SU-DHL-6 (cell line): ENCODE measurements at regions not wholly inside any gene's neighbourhood (a gene's known extent, or its start where the extent isn't known, plus 50 kb on each side); places are given as distances from the start of the nearest gene placed in this dataset.

Experiments
- H2AFZ ChIP-seq: fragments of 200-600 bp; sonication (generic); 2 replicates; pipeline ENCODE4 v1.6.1; 2014; ENCODE audit warnings: low read depth, mild to moderate bottlenecking, moderate library complexity, mixed read lengths, antibody characterized with exemption, low read length; ENCODE audit not compliant: severe bottlenecking
- H3F3A ChIP-seq: fragments of 200-600 bp; shearing (Covaris generic); 2 replicates; pipeline ENCODE4 v1.6.0; 2016; ENCODE audit warnings: antibody characterized with exemption, mild to moderate bottlenecking; ENCODE audit not compliant: insufficient read depth
- H3K27ac ChIP-seq: fragments of 200-600 bp; sonication (generic); 2 replicates; pipeline ENCODE4 v1.5.1; 2016; ENCODE audit warnings: low read depth, mild to moderate bottlenecking, low read length, moderate library complexity, mixed read lengths
- H3K27me3 ChIP-seq: fragments of 200-600 bp; sonication (generic), shearing (Covaris generic); 2 replicates; pipeline ENCODE4 v1.6.0; 2014; ENCODE audit warnings: mild to moderate bottlenecking, low read length
- H3K36me3 ChIP-seq: fragments of 200-600 bp; sonication (generic); 2 replicates; pipeline ENCODE4 v1.6.1; 2014; ENCODE audit warnings: mild to moderate bottlenecking, low read length, mixed read lengths
- H3K4me2 ChIP-seq: fragments of 300-600, 200-600 bp; shearing (Covaris generic), sonication (generic); 2 replicates; pipeline ENCODE4 v1.6.0; 2014; ENCODE audit warnings: low read length, low read depth, mild to moderate bottlenecking; ENCODE audit not compliant: poor library complexity, severe bottlenecking
- H3K4me3 ChIP-seq: fragments of 200-600 bp; sonication (generic); 2 replicates; pipeline ENCODE4 v1.5.1; 2014; ENCODE audit warnings: antibody characterized with exemption, low read length, mild to moderate bottlenecking, mixed read lengths; ENCODE audit not compliant: insufficient read depth, poor library complexity, severe bottlenecking
- H3K79me2 ChIP-seq: fragments of 200-600 bp; sonication (generic); 2 replicates; pipeline ENCODE4 v1.6.1; 2014; ENCODE audit warnings: mild to moderate bottlenecking, low read length, moderate library complexity; ENCODE audit not compliant: insufficient read depth
- H3K9ac ChIP-seq: fragments of 200-600 bp; sonication (generic); 2 replicates; pipeline ENCODE4 v1.7.0; 2014; ENCODE audit warnings: mild to moderate bottlenecking, low read length
- H3K9me2 ChIP-seq: fragments of 200-600 bp; sonication (generic); replicated peaks from 2 replicates; pipeline ENCODE4 v1.6.1; 2014; ENCODE audit warnings: low read length; ENCODE audit not compliant: insufficient read depth
- H3K9me3 ChIP-seq: fragments of 200-600 bp; sonication (generic); 2 replicates; pipeline ENCODE4 v1.6.1; 2014; ENCODE audit warnings: low read length, mixed read lengths; ENCODE audit not compliant: insufficient read depth
- H4K20me1 ChIP-seq: fragments of 200-600 bp; sonication (generic); 2 replicates; pipeline ENCODE4 v1.6.1; 2014; ENCODE audit warnings: low read depth, mild to moderate bottlenecking, antibody characterized with exemption, low read length, moderate library complexity, mixed read lengths
- EZH2phosphoT487 ChIP-seq: fragments of 200-600 bp; sonication (generic), shearing (Covaris generic); conservative IDR thresholded peaks from 2 replicates; pipeline ENCODE4 v1.6.1; 2018; ENCODE audit warnings: mild to moderate bottlenecking, antibody characterized with exemption, low read length, moderate library complexity, mixed read lengths
- TF ChIP-seq, protein P1 (sequence below): fragments of 200-600 bp; sonication (generic); IDR thresholded peaks from one replicate; pipeline ENCODE4 v1.5.1; 2017; ENCODE audit warnings: antibody characterized with exemption, mild to moderate bottlenecking, low read length, moderate library complexity; ENCODE audit not compliant: insufficient read depth, poor library complexity, severe bottlenecking

- no peaks in the 10 kb centered on the region for H3K79me2 ChIP-seq
- H3K9ac ChIP-seq, result no peak overlapping the region
- TF ChIP-seq EZH2phosphoT487, result no peak
- TF ChIP-seq, protein P1, sequence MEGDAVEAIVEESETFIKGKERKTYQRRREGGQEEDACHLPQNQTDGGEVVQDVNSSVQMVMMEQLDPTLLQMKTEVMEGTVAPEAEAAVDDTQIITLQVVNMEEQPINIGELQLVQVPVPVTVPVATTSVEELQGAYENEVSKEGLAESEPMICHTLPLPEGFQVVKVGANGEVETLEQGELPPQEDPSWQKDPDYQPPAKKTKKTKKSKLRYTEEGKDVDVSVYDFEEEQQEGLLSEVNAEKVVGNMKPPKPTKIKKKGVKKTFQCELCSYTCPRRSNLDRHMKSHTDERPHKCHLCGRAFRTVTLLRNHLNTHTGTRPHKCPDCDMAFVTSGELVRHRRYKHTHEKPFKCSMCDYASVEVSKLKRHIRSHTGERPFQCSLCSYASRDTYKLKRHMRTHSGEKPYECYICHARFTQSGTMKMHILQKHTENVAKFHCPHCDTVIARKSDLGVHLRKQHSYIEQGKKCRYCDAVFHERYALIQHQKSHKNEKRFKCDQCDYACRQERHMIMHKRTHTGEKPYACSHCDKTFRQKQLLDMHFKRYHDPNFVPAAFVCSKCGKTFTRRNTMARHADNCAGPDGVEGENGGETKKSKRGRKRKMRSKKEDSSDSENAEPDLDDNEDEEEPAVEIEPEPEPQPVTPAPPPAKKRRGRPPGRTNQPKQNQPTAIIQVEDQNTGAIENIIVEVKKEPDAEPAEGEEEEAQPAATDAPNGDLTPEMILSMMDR, result no peak
- H2AFZ ChIP-seq, result no peak overlapping the region
- H3K9me3 ChIP-seq, result no peaks in the 10 kb centered on the region
- H3K9me2 ChIP-seq, result no peaks in the 10 kb centered on the region
- no peaks in the 10 kb centered on the region for H3K36me3 ChIP-seq
- H3K4me2 ChIP-seq, result no peak overlapping the region
- no peak overlapping the region for H3K4me3 ChIP-seq
- no peaks in the 10 kb centered on the region for H3F3A ChIP-seq
- H4K20me1 ChIP-seq, result no peaks in the 10 kb centered on the region
- no peak overlapping the region for H3K27ac ChIP-seq
- no peaks in the 10 kb centered on the region for H3K27me3 ChIP-seq
Measured at GRCh38 chr3:110767838-110768237, 303.8 kb upstream of the NECTIN3 start.

DNA sequence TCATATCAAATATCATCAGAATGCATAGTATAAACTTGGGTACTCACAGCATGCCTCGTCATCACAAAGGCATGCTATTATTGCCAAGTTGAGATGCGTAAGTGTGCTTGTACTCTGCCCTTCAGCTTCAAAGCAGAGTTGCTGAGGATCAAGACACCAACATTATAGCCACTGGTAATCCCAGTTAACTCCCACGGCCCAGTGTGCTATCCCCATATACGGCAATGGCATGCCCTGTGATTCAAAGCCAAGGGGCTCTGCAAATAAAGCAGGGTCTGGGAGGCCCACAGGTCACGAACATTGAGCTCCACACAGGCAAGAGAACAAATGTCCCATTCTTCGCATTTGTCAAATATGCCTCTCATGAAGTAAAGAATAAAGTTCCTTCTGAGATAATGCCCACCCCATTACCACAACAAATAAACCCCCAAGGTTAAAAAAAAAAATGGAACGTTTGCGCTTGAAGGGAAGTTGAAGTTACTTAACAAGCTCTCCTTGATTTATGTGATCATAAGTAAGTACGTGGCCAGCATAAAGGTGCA, 298.1 kb upstream of the NECTIN3 start:
- no peaks in the 10 kb centered on the region for H4K20me1 ChIP-seq
- H3K4me2 ChIP-seq, result no peak overlapping the region
- no peaks in the 10 kb centered on the region for H3K9me3 ChIP-seq
- no peak overlapping the region for H3K27ac ChIP-seq
- H3K27me3 ChIP-seq, result no peaks in the 10 kb centered on the region
- H3K9me2 ChIP-seq, result no peaks in the 10 kb centered on the region
- H3K9ac ChIP-seq, result no peak overlapping the region
- H3F3A ChIP-seq, result no peaks in the 10 kb centered on the region
- H3K79me2 ChIP-seq, result no peaks in the 10 kb centered on the region
- H3K4me3 ChIP-seq, result no peak overlapping the region
- no peaks in the 10 kb centered on the region for H3K36me3 ChIP-seq
- no peak for TF ChIP-seq EZH2phosphoT487
- TF ChIP-seq, protein P1, result no peak
- H2AFZ ChIP-seq, result no peak overlapping the region

DNA sequence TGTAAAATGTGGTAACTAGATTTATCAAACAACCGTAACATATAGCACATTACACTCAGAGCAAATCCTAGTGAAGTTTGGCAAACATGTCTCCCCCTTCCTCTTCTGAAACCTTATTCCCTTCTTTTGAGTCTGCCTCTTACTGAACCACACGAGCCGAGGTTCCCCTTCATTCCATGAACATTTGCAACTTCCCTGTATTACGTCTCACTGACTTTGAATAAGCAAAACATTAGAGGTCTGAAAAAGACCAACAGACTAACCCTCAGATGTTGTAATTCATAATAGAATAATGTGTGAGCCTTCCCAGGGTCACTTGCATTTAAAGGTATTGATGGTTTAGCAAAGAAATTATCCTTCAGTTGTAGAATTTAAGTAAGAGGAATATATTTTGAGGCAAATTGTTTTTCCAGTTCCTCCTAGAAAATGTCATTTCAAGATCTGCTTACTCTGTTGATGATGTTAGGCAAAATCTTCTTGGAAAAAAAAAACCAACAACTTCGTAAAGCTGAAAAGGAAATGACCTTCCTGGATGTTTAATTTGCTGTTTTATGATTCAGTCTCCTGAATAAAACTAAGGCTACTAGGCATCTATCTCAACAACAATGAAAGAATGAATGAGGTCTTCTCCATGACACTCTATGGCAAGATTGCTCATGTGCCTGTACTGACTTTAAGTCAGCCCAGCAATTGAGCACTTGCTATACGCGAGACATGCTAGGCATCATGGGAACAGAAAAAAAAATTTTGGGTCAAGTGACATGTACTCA, 296.9 kb upstream of the NECTIN3 start:
- Histone ChIP-seq H3F3A (no peaks in the 10 kb centered on the region), H3K27ac (no peak overlapping the region), H3K4me2 (no peak overlapping the region), H3K9me2 (no peaks in the 10 kb centered on the region), H2AFZ (no peak overlapping the region), H4K20me1 (no peaks in the 10 kb centered on the region), H3K4me3 (no peak overlapping the region), H3K79me2 (no peaks in the 10 kb centered on the region), H3K9me3 (no peaks in the 10 kb centered on the region), H3K9ac (no peak overlapping the region), H3K27me3 (no peaks in the 10 kb centered on the region), H3K36me3 (no peaks in the 10 kb centered on the region)
- TF ChIP-seq, protein P1, result no peak
- TF ChIP-seq EZH2phosphoT487, result no peak
